Neuronal stem cell (in vitro differentiated cells): ENCODE measurements at regions not wholly inside any gene's neighbourhood (a gene's known extent, or its start where the extent isn't known, plus 50 kb on each side); places are given as distances from the start of the nearest gene placed in this dataset.

Source experiments
- DNase-seq: peaks from one replicate; pipeline ENCODE4 v3.0.0-alpha.2; 2013; ENCODE audit warnings: low spot score
- H2AFZ ChIP-seq: one replicate; pipeline ENCODE4 v1.6.1; 2013; ENCODE audit warnings: mild to moderate bottlenecking, low read length, inconsistent platforms
- H2AK5ac ChIP-seq: 2 replicates; pipeline ENCODE4 v1.6.1; 2013; ENCODE audit warnings: low read depth, mild to moderate bottlenecking, inconsistent platforms, low read length, moderate library complexity, mixed read lengths
- H2BK120ac ChIP-seq: 2 replicates; pipeline ENCODE4 v1.6.1; 2013; ENCODE audit warnings: low read depth, mild to moderate bottlenecking, inconsistent platforms, low read length, moderate library complexity, mixed read lengths
- H2BK12ac ChIP-seq: one replicate; pipeline ENCODE4 v1.6.1; 2013; ENCODE audit warnings: low read length, inconsistent platforms
- H2BK15ac ChIP-seq: 2 replicates; pipeline ENCODE4 v1.6.1; 2013; ENCODE audit warnings: mild to moderate bottlenecking, low read length, inconsistent platforms, mixed read lengths
- H2BK5ac ChIP-seq: one replicate; pipeline ENCODE4 v1.6.1; 2013; ENCODE audit warnings: inconsistent platforms, mild to moderate bottlenecking, low read length, moderate library complexity
- H3K14ac ChIP-seq: one replicate; pipeline ENCODE4 v1.6.1; 2013; ENCODE audit warnings: low read length, inconsistent platforms
- H3K18ac ChIP-seq: 2 replicates; pipeline ENCODE4 v1.6.1; 2013; ENCODE audit warnings: low read length, inconsistent platforms
- H3K23ac ChIP-seq: 2 replicates; pipeline ENCODE4 v1.6.1; 2013; ENCODE audit warnings: low read depth, mild to moderate bottlenecking, mixed read lengths, low read length, inconsistent platforms; ENCODE audit not compliant: poor library complexity
- H3K27ac ChIP-seq: replicated peaks from 3 replicates; pipeline ENCODE4 v1.5.1; 2013; ENCODE audit warnings: low read length, inconsistent platforms
- H3K27me3 ChIP-seq, 3 experiments: 2 replicates each; pipeline ENCODE4 v1.6.1; 2013; ENCODE audit warnings: low read length in 3 of 3, mild to moderate bottlenecking in 2 of 3, inconsistent platforms in 1 of 3, low read depth in 1 of 3, mixed read lengths in 1 of 3, moderate library complexity in 1 of 3; ENCODE audit not compliant: control insufficient read depth in 3 of 3, insufficient read depth in 3 of 3
- H3K36me3 ChIP-seq, 2 donors: replicated peaks in 1 of 2; 2 replicates each; pipeline ENCODE4 v1.6.1; 2013; ENCODE audit warnings: low read length in 2 of 2; ENCODE audit not compliant: control insufficient read depth in 2 of 2, insufficient read depth in 2 of 2
- H3K4ac ChIP-seq: 2 replicates; pipeline ENCODE4 v1.6.1; 2013; ENCODE audit warnings: inconsistent platforms, mild to moderate bottlenecking, low read length, moderate library complexity
- H3K4me1 ChIP-seq, 2 donors: 1 replicate in 1 of 2; 2 replicates in 1 of 2; pipeline ENCODE4 v1.6.1; 2013; ENCODE audit warnings: low read length in 2 of 2, low read depth in 1 of 2; ENCODE audit not compliant: control insufficient read depth in 2 of 2, insufficient read depth in 1 of 2
- H3K4me2 ChIP-seq: one replicate; pipeline ENCODE4 v1.6.1; 2013; ENCODE audit warnings: mild to moderate bottlenecking, low read length, inconsistent platforms; ENCODE audit not compliant: insufficient read depth, poor library complexity, severe bottlenecking
- H3K4me3 ChIP-seq, 2 donors: 2 replicates each; pipeline ENCODE4 v1.5.1; 2013; ENCODE audit warnings: low read length in 2 of 2, mild to moderate bottlenecking in 2 of 2, inconsistent platforms in 1 of 2, moderate library complexity in 1 of 2
- H3K79me1 ChIP-seq: one replicate; pipeline ENCODE4 v1.6.1; 2013; ENCODE audit warnings: low read depth, mild to moderate bottlenecking, inconsistent platforms, low read length, moderate library complexity
- H3K9ac ChIP-seq: one replicate; pipeline ENCODE4 v1.6.1; 2013; ENCODE audit warnings: mild to moderate bottlenecking, low read depth, low read length, inconsistent platforms; ENCODE audit not compliant: poor library complexity
- H3K9me3 ChIP-seq, 2 donors: replicated peaks in 1 of 2; 2 replicates each; pipeline versions ENCODE3 to v1.6.1; 2013; ENCODE audit warnings: low read length in 2 of 2, mild to moderate bottlenecking in 2 of 2, inconsistent platforms in 1 of 2, low read depth in 1 of 2, mixed read lengths in 1 of 2, moderate library complexity in 1 of 2; ENCODE audit not compliant: control insufficient read depth in 2 of 2, insufficient read depth in 1 of 2
- H4K8ac ChIP-seq: one replicate; pipeline ENCODE4 v1.6.1; 2013; ENCODE audit warnings: low read depth, mild to moderate bottlenecking, inconsistent platforms, low read length, moderate library complexity
- H4K91ac ChIP-seq: one replicate; pipeline ENCODE4 v1.6.1; 2013; ENCODE audit warnings: low read length, low read depth, mild to moderate bottlenecking, inconsistent platforms; ENCODE audit not compliant: poor library complexity
- WGBS, 2 donors: extraction: QIAGEN DNeasy Blood & Tissue Kit; methylation state at CpG; one replicate each; pipeline ENCODE4 v1.1.7; 2013; ENCODE audit warnings: missing lambda C conversion rate in 2 of 2, mixed read lengths in 1 of 2; ENCODE audit not compliant: insufficient read length in 2 of 2, insufficient replicate concordance in 1 of 2; ENCODE audit errors: extremely low coverage in 2 of 2; 5-methylcytosine and 5-hydroxymethylcytosine counted together

DNA sequence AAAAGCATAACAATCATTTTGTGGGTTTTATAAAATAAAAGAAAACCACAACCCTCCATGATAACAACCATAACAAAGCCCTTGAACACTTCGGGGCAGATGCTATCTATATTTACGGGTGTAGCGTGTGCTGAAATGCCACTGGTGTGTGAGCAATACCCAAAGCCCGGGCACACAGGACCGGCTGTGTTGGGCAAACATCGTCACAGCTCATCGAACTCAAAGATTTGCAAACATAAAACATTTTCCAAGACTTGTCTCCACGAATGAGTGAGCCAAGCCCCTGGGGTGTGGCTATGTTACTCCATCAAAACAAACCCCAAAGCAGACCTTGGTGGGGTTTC, 290.2 kb downstream of the LPIN1 start:
- H3K79me1 ChIP-seq: no peaks in the 10 kb centered on the region
- no peak overlapping the region for H2BK120ac ChIP-seq
- no peak overlapping the region for H3K23ac ChIP-seq
- H4K91ac ChIP-seq: no peak overlapping the region
- no peak overlapping the region for H2AK5ac ChIP-seq
- H3K9me3 ChIP-seq: peaks cover 0 to 32% of the 10 kb centered on the region in 2 donors
- no peak overlapping the region for H3K27ac ChIP-seq
- H4K8ac ChIP-seq: no peak overlapping the region
- no peak overlapping the region for H2BK5ac ChIP-seq
- no peak overlapping the region for H2AFZ ChIP-seq
- H3K36me3 ChIP-seq: no peaks in the 10 kb centered on the region
- H3K4me1 ChIP-seq: no peaks in the 10 kb centered on the region
- H2BK15ac ChIP-seq: no peak overlapping the region
- H3K27me3 ChIP-seq: no peaks in the 10 kb centered on the region
- H3K4me2 ChIP-seq: no peak overlapping the region
- no peak overlapping the region for H3K4ac ChIP-seq
- no peak overlapping the region for H3K4me3 ChIP-seq
- DNase-seq: no peak
- no CpG with 5 or more reads among the region's 8 CpGs for WGBS, 2 donors
- H3K18ac ChIP-seq: no peak overlapping the region
- no peak overlapping the region for H3K9ac ChIP-seq
- no peak overlapping the region for H3K14ac ChIP-seq
- H2BK12ac ChIP-seq: no peak overlapping the region

DNA sequence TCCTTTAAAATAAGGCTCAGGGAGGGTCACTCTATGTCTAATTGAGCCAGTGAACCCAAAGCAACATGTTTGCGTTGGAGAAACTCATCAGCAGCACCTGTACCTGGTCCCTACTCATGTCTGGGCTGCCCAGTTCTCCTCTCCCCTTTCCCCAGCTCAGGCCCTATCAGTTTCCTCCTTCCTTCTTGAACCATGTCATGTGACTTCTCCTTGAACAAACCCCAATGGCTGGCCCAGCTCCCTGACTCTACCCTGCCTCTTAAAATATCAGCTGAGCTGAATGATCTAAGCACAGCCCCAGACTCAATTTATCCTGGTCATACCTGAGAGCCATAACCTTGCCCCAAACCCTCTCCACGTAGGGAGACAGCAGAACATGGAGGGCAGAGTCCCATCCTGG, 290.9 kb downstream of the LPIN1 start:
- H2AFZ ChIP-seq: no peak overlapping the region
- H3K4me2 ChIP-seq: no peak overlapping the region
- H2BK12ac ChIP-seq: no peak overlapping the region
- no peak overlapping the region for H3K23ac ChIP-seq
- H3K9ac ChIP-seq: no peak overlapping the region
- H3K79me1 ChIP-seq: no peaks in the 10 kb centered on the region
- H2BK120ac ChIP-seq: no peak overlapping the region
- WGBS, 2 donors: no CpG with 5 or more reads among the region's 2 CpGs
- no peak overlapping the region for H3K4ac ChIP-seq
- H4K8ac ChIP-seq: no peak overlapping the region
- H3K4me1 ChIP-seq: no peaks in the 10 kb centered on the region
- no peak overlapping the region for H3K14ac ChIP-seq
- no peak overlapping the region for H3K18ac ChIP-seq
- H2BK15ac ChIP-seq: no peak overlapping the region
- H4K91ac ChIP-seq: no peak overlapping the region
- H3K27ac ChIP-seq: no peak overlapping the region
- DNase-seq: no peak
- H2AK5ac ChIP-seq: no peak overlapping the region
- H3K4me3 ChIP-seq: no peak overlapping the region
- H3K9me3 ChIP-seq: peaks cover 0 to 32% of the 10 kb centered on the region in 2 donors
- H3K36me3 ChIP-seq: no peaks in the 10 kb centered on the region
- no peaks in the 10 kb centered on the region for H3K27me3 ChIP-seq
- H2BK5ac ChIP-seq: no peak overlapping the region

DNA sequence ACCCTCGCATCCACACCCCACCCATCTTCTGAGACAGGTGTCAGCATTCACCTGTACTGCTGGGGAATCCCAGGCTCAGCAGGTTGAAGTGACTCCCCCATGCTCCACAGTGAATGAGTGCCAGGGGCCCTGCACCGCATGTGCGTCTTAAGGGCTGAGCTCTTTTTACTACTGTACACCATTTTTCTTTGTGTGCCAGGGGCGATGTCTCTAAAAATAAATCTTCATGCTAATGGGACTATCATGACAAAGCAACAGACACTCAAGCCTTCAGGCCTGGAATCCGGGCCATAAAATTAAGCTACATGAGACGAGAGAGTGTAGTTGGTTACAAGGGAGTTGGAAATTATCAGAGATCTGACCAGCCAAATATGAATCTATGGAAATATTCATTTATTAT, 294.8 kb downstream of the LPIN1 start:
- no CpG with 5 or more reads among the region's 6 CpGs for WGBS, 2 donors

DNA sequence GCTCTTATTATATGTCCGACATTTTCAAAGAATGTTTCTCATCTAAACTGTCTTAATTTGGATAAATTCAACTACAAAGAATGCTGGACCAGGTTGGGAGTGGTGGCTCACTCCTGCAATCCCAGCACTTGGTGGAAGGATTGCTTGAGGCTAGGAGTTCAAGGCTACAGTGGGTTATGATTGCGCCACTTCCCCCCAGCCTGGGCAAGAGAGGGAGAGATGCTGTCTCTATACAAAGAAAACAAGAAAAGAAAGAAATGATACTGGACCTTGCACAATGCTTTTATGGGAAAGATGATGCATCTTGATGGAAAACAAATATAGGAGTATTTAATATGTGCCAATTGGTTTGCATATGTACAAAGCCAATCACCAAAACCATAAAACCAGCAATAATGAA, 296.7 kb downstream of the LPIN1 start:
- Histone ChIP-seq H3K4me1 (no peaks in the 10 kb centered on the region), H2AFZ (no peak overlapping the region), H3K36me3 (no peaks in the 10 kb centered on the region), H3K4me3 (no peak overlapping the region), H3K9me3 (peaks cover 0 to 28% of the 10 kb centered on the region in 2 donors), H3K79me1 (no peaks in the 10 kb centered on the region), H3K4me2 (no peak overlapping the region), H2AK5ac (no peak overlapping the region), H3K9ac (no peak overlapping the region), H2BK120ac (no peak overlapping the region), H4K91ac (no peak overlapping the region), H3K27ac (no peak overlapping the region), H3K14ac (no peak overlapping the region), H3K4ac (no peak overlapping the region), H4K8ac (no peak overlapping the region), H2BK12ac (no peak overlapping the region), H3K27me3 (no peaks in the 10 kb centered on the region), H3K23ac (no peak overlapping the region), H2BK15ac (no peak overlapping the region), H3K18ac (no peak overlapping the region), H2BK5ac (no peak overlapping the region)
- DNase-seq: no peak
- no CpG with 5 or more reads among the region's 2 CpGs for WGBS, 2 donors

More for the DNA sequence above, 294.8 kb downstream of the LPIN1 start:
- no peak overlapping the region for H2AK5ac ChIP-seq
- no peak overlapping the region for H3K4me2 ChIP-seq
- no peak overlapping the region for H3K9ac ChIP-seq
- H2BK15ac ChIP-seq: no peak overlapping the region
- no peak overlapping the region for H3K14ac ChIP-seq
- no peak overlapping the region for H2BK5ac ChIP-seq
- no peak overlapping the region for H4K91ac ChIP-seq
- H3K4me1 ChIP-seq: no peaks in the 10 kb centered on the region
- H3K18ac ChIP-seq: no peak overlapping the region
- no peak overlapping the region for H3K4ac ChIP-seq
- no peak overlapping the region for H3K23ac ChIP-seq
- no peak overlapping the region for H2BK120ac ChIP-seq
- H3K4me3 ChIP-seq: no peak overlapping the region
- no peak for DNase-seq
- H2BK12ac ChIP-seq: no peak overlapping the region
- no peak overlapping the region for H2AFZ ChIP-seq
- H3K27ac ChIP-seq: no peak overlapping the region
- H3K36me3 ChIP-seq: no peaks in the 10 kb centered on the region
- no peaks in the 10 kb centered on the region for H3K79me1 ChIP-seq
- H3K9me3 ChIP-seq: peaks cover 0 to 32% of the 10 kb centered on the region in 2 donors
- no peaks in the 10 kb centered on the region for H3K27me3 ChIP-seq
- no peak overlapping the region for H4K8ac ChIP-seq
